ENCODE measurements at regions not wholly inside any gene's neighbourhood (a gene's known extent, or its start where the extent isn't known, plus 50 kb on each side); places are given as distances from the start of the nearest gene placed in this dataset.

GRCh38 chr15:26082221-26083109, 219.3 kb upstream of the ATP10A start:
- H3K4me3 Mint-ChIP-seq, result peak overlapping the region; percentile 88
- no peak for TF ChIP-seq CTCF (IDR thresholded peaks at IDR 0.05)
- ATAC-seq (peak; percentile 99), DNase-seq (peak; percentile 96)
- ChIA-PET CTCF (interaction anchor here (2.5 kb wide), 1 partner anchor 12 kb away, joined by 9 read pairs; no protein-coding TSS in a partner anchor), POLR2A (interaction anchor here (1.4 to 1.6 kb wide), 3 partner anchors 11 to 362 kb away, joined by 4 to 5 read pairs (median 4); no protein-coding TSS in a partner anchor)
- intact Hi-C loops (cut with micrococcal nuclease), result no loop called here
- H3K27me3 Mint-ChIP-seq, result peaks cover 2% of the 10 kb centered on the region
- no peaks in the 10 kb centered on the region for H3K9me3 Mint-ChIP-seq
- H3K36me3 Mint-ChIP-seq (ENCODE audit: low read depth), result peaks cover 2% of the 10 kb centered on the region
- peaks cover 31% of the 10 kb centered on the region for H3K4me1 Mint-ChIP-seq (ENCODE audit: low read depth)
- peak overlapping the region; percentile 94 for H3K27ac Mint-ChIP-seq

GRCh38 chr15:26081758-26082220, 218.7 kb upstream of the ATP10A start:
- CTCF ChIA-PET, result interaction anchor here (1.5 to 2.5 kb wide), 2 partner anchors 12 to 13 kb away, joined by 4 to 9 read pairs; no protein-coding TSS in a partner anchor
- POLR2A ChIA-PET, result interaction anchor here (1.4 to 1.5 kb wide), 2 partner anchors 11 to 361 kb away, joined by 4 read pairs; no protein-coding TSS in a partner anchor
- no peak for ATAC-seq

GRCh38 chr15:26075770-26076169, 212.6 kb upstream of the ATP10A start:
- TF ChIP-seq CTCF (IDR thresholded peaks at IDR 0.05), result no peak
- H3K4me1 Mint-ChIP-seq (ENCODE audit: low read depth), result peaks cover 26% of the 10 kb centered on the region
- H3K4me3 Mint-ChIP-seq, result no peak overlapping the region
- H3K27ac Mint-ChIP-seq, result no peak overlapping the region
- no peaks in the 10 kb centered on the region for H3K9me3 Mint-ChIP-seq
- no peak for DNase-seq
- no peak for ATAC-seq
- no peaks in the 10 kb centered on the region for H3K36me3 Mint-ChIP-seq (ENCODE audit: low read depth)
- intact Hi-C loops (cut with micrococcal nuclease), result no loop called here
- ChIA-PET CTCF (no interaction called here), POLR2A (interaction anchor here (1.0 to 1.5 kb wide), 2 partner anchors 213 to 214 kb away, joined by 3 read pairs; partner anchors contain the start of gene ATP10A)
- peaks cover 4% of the 10 kb centered on the region for H3K27me3 Mint-ChIP-seq

More at GRCh38 chr15:26081758-26082220, 218.7 kb upstream of the ATP10A start:
- peaks cover 31% of the 10 kb centered on the region for H3K4me1 Mint-ChIP-seq (ENCODE audit: low read depth)
- peak overlapping the region; percentile 88 for H3K4me3 Mint-ChIP-seq
- no peak for DNase-seq
- peaks cover 2% of the 10 kb centered on the region for H3K36me3 Mint-ChIP-seq (ENCODE audit: low read depth)
- intact Hi-C loops (cut with micrococcal nuclease), result no loop called here
- peaks cover 2% of the 10 kb centered on the region for H3K27me3 Mint-ChIP-seq
- H3K27ac Mint-ChIP-seq, result peak overlapping the region; percentile 94
- no peak for TF ChIP-seq CTCF (IDR thresholded peaks at IDR 0.05)
- H3K9me3 Mint-ChIP-seq, result no peaks in the 10 kb centered on the region

GRCh38 chr15:26073430-26074333, 210.6 kb upstream of the ATP10A start:
- no peak for TF ChIP-seq CTCF (IDR thresholded peaks at IDR 0.05)
- ChIA-PET CTCF (no interaction called here), POLR2A (no interaction called here)
- DNase-seq (peak; percentile 9), ATAC-seq (peak; percentile 65)
- intact Hi-C loops (cut with micrococcal nuclease), result no loop called here
- no peaks in the 10 kb centered on the region for H3K36me3 Mint-ChIP-seq (ENCODE audit: low read depth)
- H3K27me3 Mint-ChIP-seq, result peaks cover 10% of the 10 kb centered on the region
- H3K4me3 Mint-ChIP-seq, result no peak overlapping the region
- peaks cover 16% of the 10 kb centered on the region for H3K4me1 Mint-ChIP-seq (ENCODE audit: low read depth)
- no peaks in the 10 kb centered on the region for H3K9me3 Mint-ChIP-seq
- H3K27ac Mint-ChIP-seq, result peak overlapping the region; percentile 12
